SU-DHL-6 (cell line): ENCODE measurements at regions not wholly inside any gene's neighbourhood (a gene's known extent, or its start where the extent isn't known, plus 50 kb on each side); places are given as distances from the start of the nearest gene placed in this dataset.

ENCODE experiments used
- EZH2phosphoT487 ChIP-seq: fragments of 200-600 bp; sonication (generic), shearing (Covaris generic); conservative IDR thresholded peaks from 2 replicates; pipeline ENCODE4 v1.6.1; 2018; ENCODE audit warnings: mild to moderate bottlenecking, antibody characterized with exemption, low read length, moderate library complexity, mixed read lengths
- TF ChIP-seq, protein P1 (sequence below): fragments of 200-600 bp; sonication (generic); IDR thresholded peaks from one replicate; pipeline ENCODE4 v1.5.1; 2017; ENCODE audit warnings: antibody characterized with exemption, mild to moderate bottlenecking, low read length, moderate library complexity; ENCODE audit not compliant: insufficient read depth, poor library complexity, severe bottlenecking

DNA sequence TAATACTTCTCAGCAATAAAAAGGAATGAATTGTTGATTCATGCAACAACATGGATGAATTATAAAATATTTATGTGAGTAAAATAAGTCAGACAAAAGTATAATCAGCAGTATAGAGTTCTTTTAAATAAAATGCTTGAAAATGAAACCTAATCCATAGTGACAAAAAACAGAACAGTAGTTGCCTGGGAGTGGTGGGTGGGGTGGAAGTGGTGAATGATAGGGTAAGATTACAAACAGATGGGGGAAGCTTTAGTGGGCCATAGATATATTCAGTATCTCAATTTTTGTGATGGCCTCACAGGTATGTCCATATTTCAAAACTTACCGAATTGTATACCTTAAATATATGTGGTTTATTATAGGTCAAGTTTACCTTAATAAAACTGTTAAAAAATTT lies 124.9 kb upstream of the UBL3 start:
- TF ChIP-seq, protein P1, sequence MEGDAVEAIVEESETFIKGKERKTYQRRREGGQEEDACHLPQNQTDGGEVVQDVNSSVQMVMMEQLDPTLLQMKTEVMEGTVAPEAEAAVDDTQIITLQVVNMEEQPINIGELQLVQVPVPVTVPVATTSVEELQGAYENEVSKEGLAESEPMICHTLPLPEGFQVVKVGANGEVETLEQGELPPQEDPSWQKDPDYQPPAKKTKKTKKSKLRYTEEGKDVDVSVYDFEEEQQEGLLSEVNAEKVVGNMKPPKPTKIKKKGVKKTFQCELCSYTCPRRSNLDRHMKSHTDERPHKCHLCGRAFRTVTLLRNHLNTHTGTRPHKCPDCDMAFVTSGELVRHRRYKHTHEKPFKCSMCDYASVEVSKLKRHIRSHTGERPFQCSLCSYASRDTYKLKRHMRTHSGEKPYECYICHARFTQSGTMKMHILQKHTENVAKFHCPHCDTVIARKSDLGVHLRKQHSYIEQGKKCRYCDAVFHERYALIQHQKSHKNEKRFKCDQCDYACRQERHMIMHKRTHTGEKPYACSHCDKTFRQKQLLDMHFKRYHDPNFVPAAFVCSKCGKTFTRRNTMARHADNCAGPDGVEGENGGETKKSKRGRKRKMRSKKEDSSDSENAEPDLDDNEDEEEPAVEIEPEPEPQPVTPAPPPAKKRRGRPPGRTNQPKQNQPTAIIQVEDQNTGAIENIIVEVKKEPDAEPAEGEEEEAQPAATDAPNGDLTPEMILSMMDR: no peak
- no peak for TF ChIP-seq EZH2phosphoT487
